Mesenchymal stem cell (in vitro differentiated cells and primary cell): ENCODE measurements at regions not wholly inside any gene's neighbourhood (a gene's known extent, or its start where the extent isn't known, plus 50 kb on each side); places are given as distances from the start of the nearest gene placed in this dataset.

Experiments
- DNase-seq: peaks from one replicate; pipeline ENCODE4 v3.0.0-alpha.2; 2013
- H2AFZ ChIP-seq: one replicate; pipeline ENCODE4 v1.6.1; 2013; ENCODE audit warnings: low read depth, mild to moderate bottlenecking, control low read depth, inconsistent platforms, low read length, moderate library complexity
- H2AK5ac ChIP-seq: 2 replicates; pipeline ENCODE4 v1.6.1; 2013; ENCODE audit warnings: low read length, moderate library complexity, mild to moderate bottlenecking, inconsistent platforms; ENCODE audit not compliant: severe bottlenecking
- H2BK120ac ChIP-seq: one replicate; pipeline ENCODE4 v1.6.1; 2013; ENCODE audit warnings: low read depth, mild to moderate bottlenecking, inconsistent platforms, low read length, moderate library complexity
- H2BK12ac ChIP-seq, 2 experiments: one replicate each; pipeline ENCODE4 v1.6.1; 2013; ENCODE audit warnings: inconsistent platforms in 2 of 2, low read length in 2 of 2, mild to moderate bottlenecking in 2 of 2, moderate library complexity in 2 of 2, control low read depth in 1 of 2
- H2BK15ac ChIP-seq: one replicate; pipeline ENCODE4 v1.6.1; 2013; ENCODE audit warnings: mild to moderate bottlenecking, low read depth, inconsistent platforms; ENCODE audit not compliant: poor library complexity, severe bottlenecking
- H2BK5ac ChIP-seq: 2 replicates; pipeline ENCODE4 v1.6.1; 2013; ENCODE audit warnings: low read depth, mild to moderate bottlenecking, low read length, control low read depth, inconsistent platforms; ENCODE audit not compliant: poor library complexity, severe bottlenecking
- H3K14ac ChIP-seq, 2 experiments: one replicate each; pipeline ENCODE4 v1.6.1; 2013; ENCODE audit warnings: inconsistent platforms in 2 of 2, low read length in 2 of 2, control low read depth in 1 of 2, mild to moderate bottlenecking in 1 of 2, moderate library complexity in 1 of 2
- H3K18ac ChIP-seq, 2 experiments: one replicate each; pipeline ENCODE4 v1.6.1; 2013; ENCODE audit warnings: inconsistent platforms in 2 of 2, low read length in 2 of 2, control low read depth in 1 of 2, low read depth in 1 of 2, mild to moderate bottlenecking in 1 of 2
- H3K23ac ChIP-seq, 2 experiments: one replicate each; pipeline ENCODE4 v1.6.1; 2013; ENCODE audit warnings: inconsistent platforms in 2 of 2, low read length in 2 of 2, mild to moderate bottlenecking in 2 of 2, moderate library complexity in 2 of 2, control low read depth in 1 of 2
- H3K27ac ChIP-seq: 2 replicates; pipeline ENCODE4 v1.5.1; 2013; ENCODE audit warnings: mild to moderate bottlenecking, moderate library complexity, low read length, control low read depth, inconsistent platforms; ENCODE audit not compliant: poor library complexity, severe bottlenecking
- H3K27me3 ChIP-seq, 2 experiments: 2 replicates each; pipeline versions ENCODE4 v1.6.1 to v1.7.0; 2013; ENCODE audit warnings: low read length in 2 of 2, mild to moderate bottlenecking in 2 of 2, moderate library complexity in 2 of 2, control low read depth in 1 of 2, inconsistent platforms in 1 of 2; ENCODE audit not compliant: control insufficient read depth in 1 of 2, insufficient read depth in 1 of 2
- H3K36me3 ChIP-seq, 2 experiments: 2 replicates each; pipeline versions ENCODE4 v1.6.1 to v1.7.0; 2013; ENCODE audit warnings: low read length in 2 of 2, control low read depth in 1 of 2, inconsistent platforms in 1 of 2, low read depth in 1 of 2, mild to moderate bottlenecking in 1 of 2; ENCODE audit not compliant: insufficient read depth in 2 of 2, control insufficient read depth in 1 of 2
- H3K4ac ChIP-seq, 2 experiments: one replicate each; pipeline ENCODE4 v1.6.1; 2013; ENCODE audit warnings: inconsistent platforms in 2 of 2, low read length in 2 of 2, mild to moderate bottlenecking in 2 of 2, moderate library complexity in 2 of 2, control low read depth in 1 of 2, low read depth in 1 of 2
- H3K4me1 ChIP-seq: 2 replicates; pipeline ENCODE4 v1.6.1; 2013; ENCODE audit warnings: low read depth, low read length, control low read depth; ENCODE audit not compliant: control insufficient read depth, insufficient read depth
- H3K4me2 ChIP-seq: 2 replicates; pipeline ENCODE4 v1.6.1; 2013; ENCODE audit warnings: low read length, mild to moderate bottlenecking, inconsistent platforms; ENCODE audit not compliant: poor library complexity, severe bottlenecking
- H3K4me3 ChIP-seq, 2 experiments: 2 replicates each; pipeline versions ENCODE4 v1.5.1 to v1.7.0; 2013; ENCODE audit warnings: low read length in 2 of 2, mild to moderate bottlenecking in 2 of 2, control low read depth in 1 of 2, low read depth in 1 of 2; ENCODE audit not compliant: insufficient read depth in 1 of 2
- H3K79me1 ChIP-seq: replicated peaks from 2 replicates; pipeline ENCODE4 v1.6.1; 2013; ENCODE audit warnings: mild to moderate bottlenecking, control low read depth, low read length, inconsistent platforms; ENCODE audit not compliant: poor library complexity, severe bottlenecking
- H3K9ac ChIP-seq: 2 replicates; pipeline ENCODE4 v1.7.0; 2013; ENCODE audit warnings: mild to moderate bottlenecking, low read length, moderate library complexity
- H3K9me3 ChIP-seq: 2 replicates; pipeline ENCODE4 v1.7.0; 2013; ENCODE audit warnings: mild to moderate bottlenecking, low read length; ENCODE audit not compliant: control insufficient read depth
- H4K8ac ChIP-seq: one replicate; pipeline ENCODE4 v1.6.1; 2013; ENCODE audit warnings: inconsistent platforms, mild to moderate bottlenecking, low read length, moderate library complexity
- H4K91ac ChIP-seq: one replicate; pipeline ENCODE4 v1.6.1; 2013; ENCODE audit warnings: mild to moderate bottlenecking, low read length, inconsistent platforms
- WGBS: methylation state at CpG from one replicate; pipeline ENCODE4 v1.1.7; 2013; ENCODE audit warnings: mixed read lengths; 5-methylcytosine and 5-hydroxymethylcytosine counted together

DNA sequence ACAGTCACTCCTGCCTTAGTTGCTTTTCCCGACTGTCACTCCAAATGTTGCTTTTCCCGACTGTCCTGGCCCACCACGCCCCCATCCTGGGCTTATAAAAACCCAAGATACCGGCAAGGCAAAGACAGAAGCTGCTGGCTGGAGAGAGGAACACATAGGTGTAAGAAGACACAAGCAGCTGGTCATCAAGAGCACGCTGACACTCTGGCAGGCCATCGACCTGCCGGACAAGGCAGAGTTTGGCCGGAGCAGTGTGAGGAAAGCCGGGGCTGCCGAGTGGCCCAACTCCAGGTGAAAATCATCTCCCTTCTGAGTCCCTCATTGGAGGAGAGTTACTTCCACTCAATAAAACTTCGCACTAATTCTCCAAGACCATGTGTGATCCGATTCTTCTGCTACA, 349.5 kb downstream of the SLITRK1 start:
- WGBS, result 86% methylated on average over 11 of the region's 12 CpGs
- Histone ChIP-seq H3K4me1 (no peaks in the 10 kb centered on the region), H2BK5ac (no peak overlapping the region), H2BK120ac (no peak overlapping the region), H3K27me3 (no peaks in the 10 kb centered on the region), H3K23ac (no peak overlapping the region), H3K4me3 (no peak overlapping the region), H3K18ac (no peak overlapping the region), H2BK12ac (no peak overlapping the region), H3K14ac (no peak overlapping the region), H2AFZ (no peak overlapping the region), H3K27ac (no peak overlapping the region), H3K79me1 (no peaks in the 10 kb centered on the region), H4K8ac (no peak overlapping the region), H3K36me3 (no peaks in the 10 kb centered on the region), H3K9ac (no peak overlapping the region), H2BK15ac (no peak overlapping the region), H2AK5ac (no peak overlapping the region), H3K4me2 (no peak overlapping the region), H3K9me3 (no peaks in the 10 kb centered on the region), H3K4ac (no peak overlapping the region), H4K91ac (no peak overlapping the region)
- DNase-seq, result no peak

DNA sequence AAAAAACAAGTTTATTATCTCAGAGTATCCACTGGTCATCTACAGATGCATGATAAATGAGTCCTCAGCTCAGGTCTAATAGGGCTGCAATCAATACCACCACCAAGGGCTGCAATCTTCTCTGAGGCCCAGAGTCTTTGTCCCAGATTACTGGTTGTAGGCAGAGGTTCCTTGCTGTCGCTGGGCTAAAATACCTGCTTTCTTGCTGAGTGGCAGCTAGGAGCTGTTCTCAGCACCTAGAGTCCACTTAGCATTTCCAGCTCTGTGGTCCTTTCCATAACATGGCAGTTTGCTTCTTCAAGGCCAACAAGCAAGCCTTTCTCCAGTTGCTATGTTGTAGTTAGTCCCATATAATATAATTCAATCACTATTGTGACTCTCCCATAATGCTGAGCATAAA, 351.3 kb downstream of the SLITRK1 start:
- Histone ChIP-seq H3K4me1 (no peaks in the 10 kb centered on the region), H3K4me3 (no peak overlapping the region), H3K4me2 (no peak overlapping the region), H2BK15ac (no peak overlapping the region), H3K23ac (no peak overlapping the region), H2BK5ac (no peak overlapping the region), H3K27ac (no peak overlapping the region), H3K9ac (no peak overlapping the region), H2BK120ac (no peak overlapping the region), H3K4ac (no peak overlapping the region), H3K27me3 (no peaks in the 10 kb centered on the region), H3K79me1 (no peaks in the 10 kb centered on the region), H3K18ac (no peak overlapping the region), H3K9me3 (no peaks in the 10 kb centered on the region), H3K36me3 (no peaks in the 10 kb centered on the region), H2BK12ac (no peak overlapping the region), H4K8ac (no peak overlapping the region), H3K14ac (no peak overlapping the region), H2AFZ (no peak overlapping the region), H2AK5ac (no peak overlapping the region), H4K91ac (no peak overlapping the region)
- no peak for DNase-seq
- 36% methylated on average over 1 of the region's 1 CpG for WGBS

DNA sequence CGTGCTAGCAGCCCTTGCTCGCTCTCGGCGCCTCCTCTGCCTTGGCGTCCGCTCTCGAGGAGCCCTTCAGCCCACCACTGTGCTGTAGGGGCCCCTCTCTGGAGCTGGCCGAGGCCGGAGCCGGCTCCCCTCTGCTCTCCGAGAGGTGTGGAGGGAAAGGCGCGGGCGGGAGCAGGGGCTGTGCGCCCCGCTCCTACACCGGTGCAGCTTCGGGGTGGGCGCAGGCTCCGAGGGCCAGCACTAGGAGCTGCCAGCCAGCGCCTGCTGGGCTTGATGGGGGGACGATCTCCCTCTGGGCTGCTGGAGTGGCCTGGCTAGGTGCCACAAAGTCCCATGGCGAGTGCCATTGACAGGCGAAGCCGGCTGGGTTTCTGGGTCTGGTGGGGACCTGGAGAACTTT, 365.5 kb downstream of the SLITRK1 start:
- Histone ChIP-seq H4K8ac (no peak overlapping the region), H2BK5ac (no peak overlapping the region), H2BK15ac (no peak overlapping the region), H2BK12ac (no peak overlapping the region), H2AK5ac (no peak overlapping the region), H3K27me3 (no peaks in the 10 kb centered on the region), H3K23ac (no peak overlapping the region), H3K18ac (no peak overlapping the region), H4K91ac (no peak overlapping the region), H3K4me1 (no peaks in the 10 kb centered on the region), H3K9ac (no peak overlapping the region), H2BK120ac (no peak overlapping the region), H3K9me3 (no peaks in the 10 kb centered on the region), H3K14ac (no peak overlapping the region), H3K36me3 (no peaks in the 10 kb centered on the region), H3K4ac (no peak overlapping the region), H3K79me1 (no peaks in the 10 kb centered on the region), H2AFZ (no peak overlapping the region), H3K4me2 (no peak overlapping the region), H3K27ac (no peak overlapping the region), H3K4me3 (no peak overlapping the region)
- 95% methylated on average over 22 of the region's 25 CpGs for WGBS
- DNase-seq, result no peak

DNA sequence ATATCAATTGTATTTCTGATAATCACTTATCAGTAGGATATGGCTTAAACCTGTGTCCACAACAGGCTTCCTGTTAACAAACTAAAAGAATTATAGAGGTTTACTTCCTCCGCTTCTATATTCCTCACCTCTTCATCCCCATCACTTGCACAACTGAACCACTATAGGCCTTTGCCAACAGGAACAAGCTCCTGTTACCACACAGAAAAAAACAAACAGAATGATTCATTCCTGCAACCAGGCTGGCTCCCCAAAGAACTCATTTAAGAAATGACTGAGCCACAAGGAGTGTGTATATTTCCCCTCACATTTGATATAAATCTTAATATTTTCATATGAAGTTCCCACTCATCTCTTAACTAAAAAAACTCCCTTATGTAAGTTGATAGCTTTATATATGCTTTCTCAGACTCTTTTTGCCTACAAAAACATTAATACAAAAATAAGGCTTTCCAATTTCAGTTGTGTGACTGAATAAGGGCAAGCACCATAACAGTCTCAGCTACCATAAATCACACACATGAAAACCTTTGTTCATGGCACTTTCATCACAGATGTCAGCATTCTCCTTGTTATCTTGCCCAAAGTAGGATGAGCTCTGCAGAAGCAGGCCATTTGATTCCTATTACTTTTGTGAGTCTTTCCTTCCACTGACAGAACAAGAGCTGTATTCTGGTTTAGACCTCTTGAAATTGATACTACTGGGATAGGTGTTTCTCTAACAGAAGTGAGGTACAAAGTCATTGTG, 366.8 kb downstream of the SLITRK1 start:
- no peak overlapping the region for H3K4ac ChIP-seq
- H3K23ac ChIP-seq, result no peak overlapping the region
- H3K79me1 ChIP-seq, result no peaks in the 10 kb centered on the region
- no peaks in the 10 kb centered on the region for H3K27me3 ChIP-seq
- no peak overlapping the region for H4K91ac ChIP-seq
- no peak overlapping the region for H2BK12ac ChIP-seq
- DNase-seq, result no peak
- no peak overlapping the region for H2BK5ac ChIP-seq
- H2BK15ac ChIP-seq, result no peak overlapping the region
- no peaks in the 10 kb centered on the region for H3K4me1 ChIP-seq
- no peak overlapping the region for H3K27ac ChIP-seq
- no peak overlapping the region for H3K14ac ChIP-seq
- H3K36me3 ChIP-seq, result no peaks in the 10 kb centered on the region
- H2AK5ac ChIP-seq, result no peak overlapping the region
- H3K4me3 ChIP-seq, result no peak overlapping the region
- H3K9ac ChIP-seq, result no peak overlapping the region
- no peaks in the 10 kb centered on the region for H3K9me3 ChIP-seq
- H2BK120ac ChIP-seq, result no peak overlapping the region
- WGBS, result 94% methylated on average over 1 of the region's 1 CpG
- no peak overlapping the region for H3K18ac ChIP-seq
- no peak overlapping the region for H2AFZ ChIP-seq
- no peak overlapping the region for H4K8ac ChIP-seq
- no peak overlapping the region for H3K4me2 ChIP-seq
